ENCODE measurements at regions not wholly inside any gene's neighbourhood (a gene's known extent, or its start where the extent isn't known, plus 50 kb on each side); places are given as distances from the start of the nearest gene placed in this dataset.

GRCh38 chr20:50285376-50286173 is 94.9 kb downstream of the CEBPB start:
- TF ChIP-seq CTCF (IDR thresholded peaks at IDR 0.05 in 4 of 5, conservative IDR thresholded peaks at IDR 0.05 in 1 of 5) (no peak), POLR2A (IDR thresholded peaks at IDR 0.05) (no peak)

Data from gastrocnemius medialis (tissue), 4 donors.